ENCODE measurements at regions not wholly inside any gene's neighbourhood (a gene's known extent, or its start where the extent isn't known, plus 50 kb on each side); places are given as distances from the start of the nearest gene placed in this dataset.

DNA sequence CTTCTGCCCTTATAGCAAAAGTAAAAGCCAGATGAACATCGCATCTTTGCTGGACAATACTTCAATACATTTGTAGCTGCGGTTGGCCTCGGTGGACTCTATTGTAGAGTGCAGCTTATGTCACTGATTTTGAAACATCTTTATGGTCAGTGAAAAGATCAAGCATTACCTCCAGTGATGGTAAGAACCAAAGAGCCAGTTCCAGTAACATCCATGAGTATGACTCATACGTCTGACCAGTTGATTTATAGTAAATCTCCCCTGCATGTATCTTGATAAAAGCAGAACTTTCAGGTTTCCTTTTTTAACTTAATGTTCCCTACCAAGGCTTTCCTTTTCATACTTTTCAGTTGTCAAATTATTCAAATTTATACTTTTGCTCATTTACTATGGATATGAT lies 119.2 kb upstream of the HNRNPA3 start:
- TF ChIP-seq CREB5 (CRISPR knock-in tag; IDR thresholded peaks at IDR 0.05; ENCODE audit: low read depth), result no peak
- no peak for TF ChIP-seq ZNF8 (CRISPR knock-in tag; IDR thresholded peaks at IDR 0.05)
- TF ChIP-seq RARB (CRISPR knock-in tag; IDR thresholded peaks at IDR 0.05), result no peak
